Muscle of arm (tissue), 1 donor: ENCODE measurements at regions not wholly inside any gene's neighbourhood (a gene's known extent, or its start where the extent isn't known, plus 50 kb on each side); places are given as distances from the start of the nearest gene placed in this dataset.

Experiments used
- DNase-seq: peaks from one replicate; pipeline ENCODE4 v3.0.0-alpha.2; 2013

DNA sequence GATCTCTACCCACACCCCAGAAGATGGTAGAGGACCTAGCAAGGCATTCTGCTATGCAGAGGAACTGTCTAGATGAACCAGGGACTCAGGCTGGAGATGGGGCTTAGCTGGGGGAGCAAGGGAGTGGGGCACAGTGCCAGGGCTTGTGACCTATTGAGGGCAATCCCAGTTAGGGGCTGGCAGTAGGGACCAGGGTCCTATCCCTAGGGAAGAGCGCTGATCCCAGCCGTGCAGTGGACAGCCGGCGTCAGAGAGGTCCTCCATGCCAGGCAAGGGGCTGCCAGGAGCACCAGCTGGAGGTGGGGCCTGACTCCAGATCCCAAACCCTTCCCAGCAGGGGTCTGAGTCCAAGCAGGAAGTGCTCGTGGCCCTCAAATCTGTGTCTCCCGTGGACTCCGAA lies 52.7 kb upstream of the NEURL1B start:
- no peak for DNase-seq

DNA sequence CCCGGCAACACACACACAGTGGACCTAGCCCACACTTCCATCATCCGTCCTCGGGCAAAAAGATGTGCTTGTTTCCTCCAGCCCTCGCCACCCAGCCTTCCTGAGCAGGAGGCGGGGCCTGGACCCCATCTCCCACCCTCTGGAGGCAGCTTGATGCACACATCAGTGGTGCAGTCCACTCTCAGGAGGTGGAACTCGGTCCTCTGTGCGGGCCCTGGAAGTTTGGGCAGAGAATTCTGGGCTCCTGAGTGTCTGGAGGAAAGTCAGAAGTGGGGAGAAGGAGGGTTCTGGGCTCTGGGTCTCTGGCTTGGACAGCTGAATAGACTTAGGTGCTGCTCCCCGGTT lies 54.0 kb upstream of the NEURL1B start:
- no peak for DNase-seq

DNA sequence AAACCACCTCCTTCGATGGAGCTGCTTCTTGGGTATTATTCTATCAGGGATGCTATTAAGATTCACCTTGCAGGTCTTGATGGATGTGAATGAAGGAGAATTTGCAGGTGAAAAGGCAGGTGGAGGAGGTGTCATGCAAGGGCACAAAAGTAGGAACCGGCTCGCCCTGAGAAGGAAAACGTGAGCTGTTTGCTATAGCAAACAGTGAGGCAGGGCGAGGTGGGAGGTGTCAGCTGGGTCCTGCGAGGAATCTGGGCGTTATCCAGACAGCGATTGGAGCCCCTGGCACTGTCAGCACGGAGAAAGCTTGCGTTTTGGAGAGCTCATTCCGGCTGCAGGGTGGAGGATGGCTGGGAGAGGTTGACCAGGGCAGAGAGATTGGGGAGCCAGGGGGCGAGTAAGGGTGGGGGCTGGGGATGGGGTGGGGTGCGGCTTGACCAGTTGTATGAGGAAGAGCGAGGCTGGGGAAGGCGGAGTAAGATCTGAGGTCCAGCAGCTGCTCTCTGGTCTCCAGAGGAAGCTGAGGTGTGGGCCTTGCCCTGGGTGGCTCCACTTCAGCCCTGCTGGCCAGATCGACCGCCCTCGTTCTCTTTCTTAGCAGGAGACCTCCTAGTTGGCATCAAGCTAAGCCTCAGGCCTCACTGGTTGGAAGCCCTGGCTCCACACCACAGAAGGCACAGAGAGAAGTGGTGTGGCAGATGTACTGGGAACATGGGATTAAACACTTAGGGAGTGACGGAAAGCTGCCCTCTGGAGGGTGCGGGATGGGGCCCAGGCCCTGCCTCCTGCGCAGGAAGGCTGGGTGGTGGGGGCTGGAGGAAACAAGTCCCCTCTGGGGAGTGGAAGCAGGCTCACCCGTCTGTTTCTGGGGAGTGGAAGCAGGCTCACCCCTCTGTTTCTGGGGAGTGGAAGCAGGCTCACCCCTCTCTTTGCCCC lies 54.7 kb upstream of the NEURL1B start:
- no peak for DNase-seq

DNA sequence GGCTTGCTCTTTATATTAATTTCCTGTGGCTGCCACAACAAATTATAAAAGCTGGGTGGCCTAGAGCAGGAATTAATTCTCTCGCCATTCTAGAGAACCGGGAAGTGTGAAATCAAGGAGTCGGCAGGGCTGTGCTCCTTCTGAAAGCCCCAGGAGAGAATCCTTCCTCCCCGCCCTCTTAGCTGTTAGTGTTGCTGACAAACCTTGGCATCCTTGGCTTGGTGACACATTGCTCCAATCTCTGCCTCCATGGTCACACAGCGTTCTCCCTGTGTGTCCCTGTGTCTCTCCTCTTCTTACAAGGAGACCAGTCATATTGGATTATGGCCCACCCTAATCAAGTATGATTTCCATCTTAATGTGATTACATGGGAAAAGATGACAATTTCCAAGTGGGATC lies 55.9 kb upstream of the NEURL1B start:
- DNase-seq, result no peak

DNA sequence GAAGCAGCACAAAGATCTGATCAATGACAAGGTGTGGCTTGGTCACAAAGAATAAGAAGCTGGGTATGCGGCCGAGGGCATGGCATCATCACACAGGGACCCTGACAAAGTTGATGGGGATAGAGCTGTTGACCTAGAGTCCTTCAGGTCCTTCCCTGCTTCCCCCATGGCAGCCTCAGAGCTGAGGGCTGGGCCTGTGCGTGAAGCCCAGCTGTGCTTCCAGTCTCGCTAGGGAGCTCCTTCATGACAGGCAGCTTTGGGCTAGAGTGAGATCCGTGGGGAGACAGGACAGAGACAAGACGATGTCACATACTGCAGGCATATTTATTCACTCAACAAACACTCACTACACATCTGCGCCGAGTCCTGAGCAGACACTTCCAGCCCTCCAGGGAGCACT lies 56.4 kb upstream of the NEURL1B start:
- DNase-seq, result no peak

DNA sequence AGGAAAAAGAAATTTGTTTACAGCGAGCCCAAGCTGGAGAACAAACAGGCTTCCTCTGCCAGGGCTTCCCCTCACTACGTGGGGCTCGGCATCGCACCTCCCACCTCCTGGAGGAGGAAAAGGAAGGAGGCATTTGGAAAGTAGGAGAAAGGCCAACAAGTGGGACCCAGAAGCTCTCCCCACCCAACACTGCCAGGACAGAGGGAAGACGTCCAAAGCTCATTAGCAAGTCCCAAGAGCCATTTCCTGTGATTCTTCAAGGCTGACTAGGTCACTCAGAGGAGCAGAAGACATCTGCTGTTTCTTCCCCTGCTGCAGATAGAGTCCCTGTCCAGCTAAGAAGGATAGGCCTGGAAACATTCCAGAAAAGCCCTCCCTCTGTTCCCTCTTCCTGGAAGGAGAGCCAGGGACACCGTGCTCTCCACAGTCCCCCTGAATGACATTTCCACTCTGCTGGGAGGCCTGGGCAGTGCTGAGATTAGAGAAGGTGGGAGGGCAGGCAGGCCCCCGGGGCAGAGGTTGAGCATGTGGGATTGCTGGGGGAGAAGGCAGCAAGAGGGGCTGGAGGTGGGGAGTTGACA lies 57.0 kb upstream of the NEURL1B start:
- DNase-seq, result peak; percentile 68

DNA sequence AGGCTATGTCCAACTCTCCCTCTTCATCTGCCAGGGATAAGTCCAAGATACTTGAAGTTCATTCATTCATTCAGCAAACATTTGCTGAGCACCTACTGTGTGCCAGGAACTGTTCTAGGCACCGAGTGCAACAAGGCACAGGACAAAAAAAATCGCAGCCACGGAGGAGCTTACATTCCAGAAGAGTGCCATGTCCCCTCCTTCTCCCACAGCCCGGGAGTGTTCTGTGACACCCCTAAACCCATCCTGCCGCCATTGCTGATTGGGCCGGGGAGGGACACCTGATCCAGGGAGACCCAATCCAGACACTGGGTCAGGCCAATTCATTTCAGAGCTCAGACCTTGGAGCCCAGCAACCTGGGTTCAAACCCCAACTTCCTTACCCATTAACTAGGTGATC lies 58.1 kb upstream of the NEURL1B start:
- DNase-seq, result no peak

DNA sequence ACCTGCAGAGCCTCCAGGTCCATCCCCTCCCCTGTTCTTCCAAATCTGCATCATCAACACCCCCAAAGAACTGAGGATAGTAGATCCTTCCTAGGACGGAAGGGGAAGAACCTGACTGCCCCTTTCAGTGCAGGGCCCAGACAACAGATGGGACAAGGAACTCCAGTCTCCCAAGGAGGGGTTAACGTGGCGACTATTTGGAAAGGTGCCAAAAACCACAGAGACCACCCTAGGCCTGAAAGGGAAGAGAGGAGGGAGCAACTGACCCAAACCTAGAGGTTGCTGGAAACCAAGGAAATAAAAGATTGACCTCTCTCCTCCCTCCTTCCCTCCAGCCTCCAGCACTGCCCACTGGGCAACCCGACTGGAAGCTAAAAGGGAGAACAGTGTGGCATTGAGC lies 59.7 kb upstream of the NEURL1B start:
- DNase-seq, result no peak

DNA sequence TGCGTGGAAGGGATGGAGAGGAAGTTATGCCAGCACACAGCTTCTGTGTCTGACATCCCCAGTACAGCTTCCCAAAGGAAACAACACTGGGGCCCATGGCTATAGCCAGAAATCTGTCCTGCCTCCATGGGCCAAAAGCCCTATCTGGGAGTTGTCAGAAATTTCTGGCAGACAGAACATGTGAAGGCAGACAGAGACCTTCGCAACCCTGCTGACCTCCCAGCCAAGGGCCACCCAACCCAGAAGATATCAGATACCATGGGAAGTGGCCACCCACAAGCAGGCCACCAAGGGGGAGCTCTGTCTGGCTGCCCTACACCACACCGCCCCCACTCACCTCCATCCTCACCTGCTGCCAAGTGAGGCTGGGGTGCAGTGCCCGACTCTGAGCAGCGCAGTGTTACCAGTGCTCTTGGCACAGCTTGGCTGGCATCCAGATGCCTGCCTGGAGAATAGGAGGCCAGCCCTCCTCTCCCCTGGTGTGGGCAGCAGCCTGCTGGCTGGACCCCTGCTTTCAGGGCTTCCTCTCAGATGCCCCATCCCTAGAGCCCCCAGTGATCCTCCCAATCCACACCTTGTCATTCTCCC lies 61.6 kb upstream of the NEURL1B start:
- no peak for DNase-seq

DNA sequence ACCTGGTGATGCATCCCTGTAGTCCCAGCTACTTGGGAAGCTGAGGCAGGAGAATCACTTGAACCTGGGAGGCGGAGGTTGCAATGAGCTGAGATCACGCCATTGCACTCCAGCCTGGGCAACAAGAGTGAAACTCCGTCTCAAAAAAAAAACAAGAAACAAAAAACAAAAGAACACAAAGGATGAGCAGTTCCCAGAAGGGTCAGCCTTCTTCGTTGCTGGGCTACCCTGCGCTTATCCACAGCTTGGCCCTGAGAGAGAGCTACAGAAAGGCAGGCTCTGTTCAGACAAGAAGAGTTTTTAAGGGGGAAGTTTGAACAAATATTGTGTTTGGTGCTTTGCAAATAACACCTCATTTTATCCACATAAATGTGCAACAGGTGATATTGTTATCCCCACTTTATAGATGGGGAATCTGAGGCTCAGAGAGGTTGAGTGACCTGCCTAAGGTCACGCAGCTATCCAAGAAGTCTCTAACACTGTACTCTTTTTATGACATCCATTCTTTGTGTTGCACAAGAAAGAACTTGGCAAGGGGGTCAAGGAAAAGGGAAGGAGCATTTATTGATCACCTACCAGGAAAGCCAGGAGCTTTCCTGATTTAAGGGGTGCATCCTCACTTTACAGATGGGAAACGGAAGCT lies 63.7 kb upstream of the NEURL1B start:
- no peak for DNase-seq

DNA sequence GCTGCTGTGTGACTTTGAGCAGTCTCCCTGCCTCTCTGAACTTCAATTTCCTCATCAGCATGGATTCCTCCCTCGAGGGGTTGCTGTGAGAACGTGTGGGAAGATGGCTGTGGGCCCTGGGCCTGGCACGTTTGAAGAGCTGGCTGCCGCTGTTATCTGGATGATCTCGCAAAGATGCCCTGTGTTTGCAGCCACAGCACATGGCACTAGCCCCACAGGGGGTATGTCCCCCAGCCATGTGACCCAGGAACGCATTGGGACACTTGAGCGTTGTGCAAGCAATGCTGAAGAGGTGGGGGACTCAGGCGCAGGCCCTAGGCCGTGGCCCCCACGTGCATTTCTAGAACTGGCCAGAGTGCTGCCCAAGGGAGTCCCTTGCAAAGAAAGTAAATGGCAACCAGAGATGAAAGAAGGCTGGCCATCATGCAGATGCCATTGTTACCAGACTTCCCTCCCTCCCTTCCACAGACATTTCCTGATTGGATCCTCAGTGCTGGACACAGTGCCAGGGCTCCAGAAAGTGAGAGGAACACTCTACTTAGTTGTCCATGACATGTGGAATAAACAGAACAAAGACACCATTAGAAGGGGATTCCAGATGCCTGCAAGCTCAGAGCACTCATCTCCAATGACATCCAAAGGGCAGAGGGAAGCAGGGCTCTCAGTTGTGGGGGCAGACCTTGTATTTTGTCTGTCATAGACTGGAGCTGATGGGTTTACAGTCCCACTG lies 65.1 kb upstream of the NEURL1B start:
- no peak for DNase-seq

DNA sequence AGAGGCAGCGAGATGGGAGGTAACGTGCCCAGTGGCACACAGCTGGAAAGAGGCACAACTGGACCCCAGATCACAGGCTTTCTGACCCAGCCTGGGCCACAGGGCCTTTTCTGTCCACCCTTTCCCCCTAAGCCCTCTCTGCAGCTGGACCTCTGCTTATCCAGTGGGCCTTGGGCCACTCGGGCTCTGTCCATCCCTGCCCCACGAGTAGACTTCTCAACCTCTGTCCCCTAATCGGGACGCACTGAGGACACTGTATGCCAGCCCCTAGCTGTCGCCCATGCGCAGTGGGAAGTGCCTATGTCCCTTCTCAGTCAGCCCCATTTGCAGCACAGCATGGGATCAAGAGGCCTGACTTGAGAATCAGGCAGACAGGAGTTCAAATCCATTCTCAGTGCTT lies 65.6 kb upstream of the NEURL1B start:
- DNase-seq, result no peak

DNA sequence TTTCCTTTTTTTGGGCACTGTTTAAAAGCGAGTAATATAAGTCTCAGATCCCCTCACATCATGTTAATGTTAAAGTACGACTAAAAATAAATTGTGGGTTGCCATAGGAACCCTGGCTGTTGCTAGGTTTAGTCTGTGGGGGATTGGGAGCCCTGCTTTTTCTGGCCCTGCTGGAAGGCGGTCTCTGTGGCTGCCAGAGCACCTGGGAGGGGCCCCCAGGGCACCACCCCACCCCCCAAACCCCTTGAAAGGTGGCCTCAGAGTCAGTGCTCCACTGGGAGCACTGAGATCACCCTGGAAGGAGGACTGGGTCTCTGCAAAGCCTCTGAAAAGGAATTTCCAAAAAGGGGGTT lies 66.2 kb upstream of the NEURL1B start:
- peak; percentile 78 for DNase-seq

DNA sequence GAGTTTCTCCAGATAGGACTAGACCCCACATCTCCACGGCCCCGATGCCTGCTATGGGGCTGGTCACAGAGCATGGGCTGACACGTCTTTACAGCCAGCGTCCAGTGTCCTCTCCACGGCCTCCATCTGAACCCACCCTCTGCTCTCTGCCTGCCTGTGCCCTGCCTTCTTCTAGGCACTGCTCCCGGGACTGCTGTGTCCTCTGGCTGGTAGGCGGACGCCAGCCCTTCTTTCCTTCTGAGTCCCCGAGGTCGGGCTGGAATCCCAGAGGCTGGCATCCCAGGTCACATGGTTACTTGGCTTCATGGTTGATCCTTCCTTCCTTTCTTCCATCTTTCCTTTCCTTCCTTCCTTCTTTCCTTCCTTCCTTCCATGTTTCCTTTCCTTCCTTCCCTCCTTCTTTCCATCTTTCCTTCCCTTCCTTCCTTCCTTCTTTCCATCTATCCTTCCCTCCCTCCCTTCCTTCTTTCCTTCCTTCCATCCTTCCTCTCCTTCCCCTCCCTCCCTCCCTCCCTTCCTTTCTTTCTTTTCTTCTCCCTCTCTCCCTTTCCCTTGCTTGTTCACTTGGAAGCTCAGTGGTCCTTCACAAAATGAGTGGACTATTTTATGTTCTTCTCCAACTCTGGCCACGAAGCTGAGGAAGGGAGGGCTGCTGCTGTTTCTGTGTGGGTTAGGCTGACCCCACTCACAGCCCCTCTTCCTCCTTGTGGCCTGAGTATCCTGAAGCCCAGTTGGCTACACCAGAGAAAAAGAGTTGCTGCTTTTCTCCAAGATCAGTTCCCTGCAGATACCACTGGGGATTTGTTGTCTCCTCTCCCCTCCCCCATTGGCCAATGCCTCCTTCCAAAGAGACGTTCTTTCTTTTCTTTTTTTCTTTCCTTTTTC lies 66.8 kb upstream of the NEURL1B start:
- DNase-seq, result no peak

DNA sequence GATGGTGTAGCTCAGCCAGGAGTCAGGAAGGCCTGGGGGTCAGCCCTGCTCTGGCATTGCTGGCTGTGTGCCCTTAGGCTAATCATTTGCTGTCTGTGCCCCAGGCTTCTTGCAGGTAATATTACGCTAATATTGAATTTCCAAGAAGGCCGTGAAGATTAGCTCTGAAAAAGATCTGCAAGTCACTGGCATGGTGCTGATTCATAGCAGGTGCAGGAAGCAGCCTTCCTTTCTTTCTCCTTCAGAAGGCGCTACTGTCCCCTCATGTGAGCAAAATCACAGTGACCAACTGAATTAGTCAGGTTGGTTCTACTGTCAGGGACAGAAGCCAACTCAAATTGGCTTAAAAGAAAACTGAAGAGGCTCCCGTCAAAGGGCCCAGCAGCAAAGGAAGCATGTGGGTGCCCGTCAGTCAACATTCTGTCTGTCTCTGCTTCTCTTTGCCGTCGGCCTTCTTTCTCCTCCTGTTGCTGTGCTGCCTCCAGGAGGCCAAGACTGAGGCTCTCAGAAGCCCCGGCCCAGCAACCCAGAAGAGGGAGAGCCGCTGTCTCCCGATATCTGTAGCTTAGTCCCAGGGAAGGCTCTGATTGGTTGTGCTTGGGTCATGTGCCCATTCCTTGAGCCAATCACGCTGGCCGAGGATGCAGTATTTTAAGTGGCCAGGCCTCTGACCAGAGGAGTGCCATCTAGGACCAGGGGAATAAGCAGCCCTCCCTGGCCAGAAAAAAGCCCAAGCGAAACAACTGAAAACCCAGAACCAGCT lies 67.8 kb upstream of the NEURL1B start:
- DNase-seq, result no peak

DNA sequence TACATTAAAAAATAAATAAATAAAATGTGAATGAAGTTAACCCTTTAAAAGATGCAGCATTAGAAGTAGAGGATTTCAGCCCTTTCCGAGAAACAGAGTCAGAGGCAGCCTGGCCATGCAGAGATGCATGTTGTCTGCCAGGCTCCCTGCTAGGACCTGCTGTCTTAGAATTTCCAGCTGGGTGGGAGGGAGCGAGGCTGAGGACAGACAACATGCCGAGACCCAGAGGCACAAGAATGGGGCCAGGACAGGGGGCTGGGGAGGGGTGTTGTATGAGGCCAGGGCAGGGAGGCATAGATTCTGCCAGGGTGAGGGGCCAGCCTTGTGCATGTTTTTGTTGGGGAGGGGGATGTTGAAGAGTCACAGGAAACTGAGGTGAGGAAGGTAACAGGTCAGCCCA lies 68.6 kb upstream of the NEURL1B start:
- no peak for DNase-seq

DNA sequence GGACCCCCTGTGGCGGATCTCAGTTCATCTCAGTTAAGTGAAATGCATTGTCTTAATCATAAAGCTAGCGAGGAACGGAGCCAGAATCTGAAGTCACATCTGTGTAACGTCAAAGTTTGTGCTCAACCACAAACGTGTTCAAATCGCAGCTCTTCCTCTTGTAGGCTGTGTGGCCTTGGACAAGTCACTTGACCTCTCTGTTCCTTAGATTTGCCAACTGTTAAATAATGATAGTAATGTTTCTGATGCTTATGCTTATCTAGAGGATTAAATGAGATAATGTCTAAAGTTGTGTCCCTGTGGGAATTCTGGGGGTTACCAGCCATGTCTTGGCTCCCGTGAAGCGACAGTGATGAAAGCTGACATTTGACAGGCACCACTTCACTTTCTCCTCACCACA lies 69.2 kb upstream of the NEURL1B start:
- no peak for DNase-seq

DNA sequence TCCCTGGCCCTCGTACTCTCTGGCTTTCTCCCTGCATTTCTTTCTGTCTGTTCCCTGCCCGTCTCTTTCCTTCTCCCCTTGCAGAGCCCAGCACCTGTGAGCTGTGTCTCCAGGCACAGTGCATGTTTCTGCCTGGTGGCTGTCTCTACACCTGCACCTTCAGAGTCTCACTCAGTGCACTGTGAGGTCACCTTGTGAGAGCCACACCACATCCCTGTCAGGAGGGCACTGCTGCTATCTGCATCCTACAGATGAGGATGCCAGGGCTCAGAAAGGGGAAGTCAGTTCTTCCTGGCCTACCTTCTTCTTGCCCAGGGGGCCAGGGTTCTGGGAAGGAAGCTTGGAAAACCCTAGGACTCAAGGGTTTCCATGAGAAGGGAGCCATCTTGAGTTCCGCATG lies 69.7 kb upstream of the NEURL1B start:
- DNase-seq, result no peak

DNA sequence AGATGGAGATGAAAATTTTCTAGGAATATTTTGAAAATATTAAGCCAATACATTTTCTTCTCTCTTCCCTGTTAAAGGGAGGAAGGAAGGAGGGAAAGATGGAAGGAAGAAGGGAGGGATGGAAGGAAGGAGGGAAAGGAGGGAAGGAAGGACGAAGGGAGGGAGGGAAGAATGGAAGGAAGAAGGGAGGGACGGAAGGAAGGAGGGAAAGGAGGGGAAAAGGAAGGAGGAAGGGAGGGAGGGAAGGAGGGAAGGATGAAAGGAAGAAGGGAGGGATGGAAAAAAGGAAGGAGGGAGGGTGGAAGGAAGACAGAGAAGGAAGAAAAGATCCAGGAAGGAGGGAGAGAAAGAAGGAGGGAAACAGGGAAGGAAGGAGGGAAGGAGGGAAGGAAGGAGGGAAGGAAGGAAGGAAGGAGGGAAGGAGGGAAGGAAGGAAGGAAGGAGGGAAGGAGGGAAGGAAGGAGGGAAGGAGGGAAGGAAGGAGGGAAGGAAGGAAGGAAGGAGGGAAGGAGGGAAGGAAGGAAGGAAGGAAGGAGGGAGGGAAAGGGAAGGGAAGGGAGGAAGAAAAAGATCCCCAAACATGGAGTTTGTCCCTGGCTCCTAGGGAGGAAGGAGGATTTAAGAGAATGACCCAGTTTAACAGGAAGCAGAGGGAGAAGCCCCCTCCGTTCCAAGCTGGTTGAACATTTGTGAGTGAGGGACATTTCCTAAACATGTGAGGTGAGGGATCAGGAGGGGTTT lies 70.3 kb upstream of the NEURL1B start:
- no peak for DNase-seq
